AG09309 (cell line): ENCODE measurements at regions not wholly inside any gene's neighbourhood (a gene's known extent, or its start where the extent isn't known, plus 50 kb on each side); places are given as distances from the start of the nearest gene placed in this dataset.

Source experiments
- DNase-seq: peaks from one replicate; pipeline ENCODE4 v3.0.0-alpha.2; 2010; ENCODE audit warnings: low read depth
- H3K4me3 ChIP-seq: 2 replicates; pipeline ENCODE4 v1.5.1; 2011; ENCODE audit warnings: mild to moderate bottlenecking, low read depth, low read length, moderate library complexity; ENCODE audit not compliant: control insufficient read depth
- TF ChIP-seq, protein P1 (sequence below): IDR thresholded peaks from 2 replicates; pipeline ENCODE4 v1.5.1; 2011; ENCODE audit warnings: mild to moderate bottlenecking, low read depth, low read length, inconsistent platforms; ENCODE audit not compliant: insufficient read depth, control insufficient read depth; ENCODE audit errors: missing control alignments

DNA sequence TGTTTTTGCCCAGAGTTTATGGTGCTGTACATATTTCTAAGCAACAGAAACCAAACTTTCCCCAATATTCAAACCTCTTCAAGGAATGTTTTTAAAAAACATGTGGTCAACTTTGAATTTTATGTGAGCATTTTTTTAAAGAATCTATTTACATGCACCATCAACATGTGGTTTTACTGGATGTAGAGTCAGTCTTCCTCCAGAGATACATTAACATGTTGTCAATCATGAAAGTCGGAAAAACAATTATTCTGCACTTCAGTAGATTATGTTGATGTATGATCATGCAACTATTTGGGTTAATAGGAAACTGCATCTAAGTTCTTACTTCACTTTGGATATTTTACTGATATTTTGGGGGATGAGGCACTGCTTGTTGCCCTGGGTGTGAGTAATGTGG is 208.6 kb downstream of the FOXL1 start:
- no peak for DNase-seq
- TF ChIP-seq, protein P1, sequence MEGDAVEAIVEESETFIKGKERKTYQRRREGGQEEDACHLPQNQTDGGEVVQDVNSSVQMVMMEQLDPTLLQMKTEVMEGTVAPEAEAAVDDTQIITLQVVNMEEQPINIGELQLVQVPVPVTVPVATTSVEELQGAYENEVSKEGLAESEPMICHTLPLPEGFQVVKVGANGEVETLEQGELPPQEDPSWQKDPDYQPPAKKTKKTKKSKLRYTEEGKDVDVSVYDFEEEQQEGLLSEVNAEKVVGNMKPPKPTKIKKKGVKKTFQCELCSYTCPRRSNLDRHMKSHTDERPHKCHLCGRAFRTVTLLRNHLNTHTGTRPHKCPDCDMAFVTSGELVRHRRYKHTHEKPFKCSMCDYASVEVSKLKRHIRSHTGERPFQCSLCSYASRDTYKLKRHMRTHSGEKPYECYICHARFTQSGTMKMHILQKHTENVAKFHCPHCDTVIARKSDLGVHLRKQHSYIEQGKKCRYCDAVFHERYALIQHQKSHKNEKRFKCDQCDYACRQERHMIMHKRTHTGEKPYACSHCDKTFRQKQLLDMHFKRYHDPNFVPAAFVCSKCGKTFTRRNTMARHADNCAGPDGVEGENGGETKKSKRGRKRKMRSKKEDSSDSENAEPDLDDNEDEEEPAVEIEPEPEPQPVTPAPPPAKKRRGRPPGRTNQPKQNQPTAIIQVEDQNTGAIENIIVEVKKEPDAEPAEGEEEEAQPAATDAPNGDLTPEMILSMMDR = no peak
- no peak overlapping the region for H3K4me3 ChIP-seq

GRCh38 chr16:86787538-86787937 is 209.2 kb downstream of the FOXL1 start:
- no peak for DNase-seq
- TF ChIP-seq, protein P1 = no peak
- H3K4me3 ChIP-seq = no peak overlapping the region

DNA sequence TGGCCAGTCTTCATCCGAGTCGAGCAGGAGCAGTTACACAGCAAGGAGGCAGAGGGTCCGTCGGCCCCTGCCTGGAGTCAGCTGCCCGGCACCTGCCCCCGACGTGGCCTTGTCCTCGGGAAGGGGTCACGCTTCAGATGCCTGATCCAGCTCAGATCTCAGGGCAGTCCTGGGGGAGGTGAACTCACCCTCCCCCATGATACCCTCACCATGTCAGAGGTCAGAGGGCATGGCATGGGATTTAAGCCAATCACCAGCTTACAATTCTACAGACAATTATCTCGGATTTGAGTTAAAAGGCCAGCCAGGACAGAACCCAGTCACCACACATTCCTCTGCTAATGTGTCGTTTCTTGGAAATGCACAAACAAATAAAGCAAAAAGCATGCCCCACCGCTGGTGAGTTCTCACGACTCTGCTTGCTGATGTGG is 211.3 kb downstream of the FOXL1 start:
- no peak overlapping the region for H3K4me3 ChIP-seq
- TF ChIP-seq, protein P1 = no peak
- DNase-seq = no peak

DNA sequence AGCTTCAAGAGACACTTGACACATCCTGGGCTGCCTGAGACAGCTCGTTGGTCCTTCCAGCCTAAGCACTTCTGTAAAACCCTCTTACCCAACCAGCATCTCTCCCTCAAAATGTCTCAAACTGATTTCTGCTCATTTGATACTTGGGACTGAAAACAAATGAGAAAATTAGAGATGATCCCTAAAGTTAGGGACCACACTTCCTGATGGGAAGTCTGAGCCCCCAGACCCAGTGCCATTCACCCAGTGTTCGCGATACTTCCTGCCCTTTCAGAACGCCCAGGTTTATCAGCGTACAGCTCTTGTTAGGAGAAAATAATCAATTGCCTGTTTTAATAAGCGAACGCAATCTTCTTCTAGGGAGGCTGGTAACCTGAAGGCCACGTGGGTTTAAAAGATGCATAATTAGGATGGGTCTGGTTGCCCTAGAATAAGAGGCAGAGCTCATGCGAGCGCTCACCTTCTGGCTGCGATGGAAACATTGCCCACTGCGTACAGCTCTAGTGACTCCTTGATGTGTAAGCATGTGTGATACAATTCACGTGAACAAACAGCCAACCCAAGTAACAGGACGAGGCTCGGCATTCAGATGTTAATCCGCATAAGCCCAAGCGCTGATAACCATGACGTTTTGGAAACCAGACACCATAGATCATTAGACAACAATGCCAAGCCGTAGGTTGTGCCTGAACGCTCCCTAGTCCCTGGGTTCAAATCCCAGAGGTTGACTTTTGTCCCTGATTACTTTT is 213.1 kb downstream of the FOXL1 start:
- no peak for DNase-seq
- no peak overlapping the region for H3K4me3 ChIP-seq
- TF ChIP-seq, protein P1 = no peak

GRCh38 chr16:86794216-86794864 is 216.0 kb downstream of the FOXL1 start:
- TF ChIP-seq, protein P1 = no peak
- no peak for DNase-seq

DNA sequence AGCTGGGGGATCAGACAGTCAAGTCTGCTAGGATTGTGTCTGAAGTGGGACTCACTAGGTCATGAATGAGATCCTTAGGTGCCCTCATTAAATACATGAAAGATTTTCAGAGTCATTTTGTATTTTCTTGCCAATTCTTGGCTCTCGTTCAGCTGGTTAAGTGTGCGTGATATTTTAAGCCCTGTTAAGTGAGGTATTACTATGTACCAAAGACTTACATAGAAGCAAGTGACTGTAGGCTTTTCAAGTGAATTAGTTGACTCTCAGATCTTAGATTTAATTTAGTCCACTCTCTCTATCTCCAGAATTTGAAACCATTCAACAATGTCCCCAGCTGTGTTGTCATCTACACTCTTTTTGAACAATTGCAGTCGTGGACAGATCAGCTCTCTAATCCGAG is 219.4 kb downstream of the FOXL1 start:
- TF ChIP-seq, protein P1 = no peak
- H3K4me3 ChIP-seq = no peak overlapping the region
- no peak for DNase-seq

More at GRCh38 chr16:86794216-86794864, 216.0 kb downstream of the FOXL1 start:
- H3K4me3 ChIP-seq = no peak overlapping the region
